ENCODE measurements at regions not wholly inside any gene's neighbourhood (a gene's known extent, or its start where the extent isn't known, plus 50 kb on each side); places are given as distances from the start of the nearest gene placed in this dataset.

- no peaks in the 10 kb centered on the region for H4K20me1 ChIP-seq (ENCODE audit: insufficient read depth, poor library complexity, severe bottlenecking)
- no peaks in the 10 kb centered on the region for H3K9me2 ChIP-seq (replicated peaks; ENCODE audit: insufficient read depth)
- H2AFZ ChIP-seq, result no peak overlapping the region
- H3K4me3 ChIP-seq, result no peak overlapping the region
- 70% methylated on average over 2 of the region's 2 CpGs for WGBS (ENCODE audit: low lambda C conversion rate, missing lambda C conversion rate)
- TF ChIP-seq CTCF (IDR thresholded peaks at IDR 0.05; ENCODE audit: poor library complexity) (no peak), EZH2 (IDR thresholded peaks at IDR 0.05; ENCODE audit: borderline replicate concordance) (no peak), EZH2phosphoT487 (IDR thresholded peaks at IDR 0.05; ENCODE audit: low read depth, severe bottlenecking, unreplicated experiment) (no peak)
- no peaks in the 10 kb centered on the region for H3K36me3 ChIP-seq (replicated peaks; ENCODE audit: insufficient read depth, low read depth)
- no peak overlapping the region for H3K4me2 ChIP-seq
- H3K4me1 ChIP-seq (ENCODE audit: insufficient read depth), result peaks cover 4% of the 10 kb centered on the region
- no peak overlapping the region for H3K27ac ChIP-seq
- no peaks in the 10 kb centered on the region for H3K9me3 ChIP-seq (ENCODE audit: low read depth)
- DNase-seq (ENCODE audit: low spot score), result no peak
- H3K27me3 ChIP-seq, result no peaks in the 10 kb centered on the region
- no peaks in the 10 kb centered on the region for H3K79me2 ChIP-seq
Observed at GRCh38 chr11:95570845-95571244, 218.7 kb downstream of the FAM76B start.

GRCh38 chr11:95569207-95569606, 220.4 kb downstream of the FAM76B start:
- Histone ChIP-seq H3K4me1 (ENCODE audit: insufficient read depth) (peaks cover 12% of the 10 kb centered on the region), H3K36me3 (replicated peaks; ENCODE audit: insufficient read depth, low read depth) (no peaks in the 10 kb centered on the region), H3K4me3 (no peak overlapping the region), H3K27ac (no peak overlapping the region), H2AFZ (no peak overlapping the region), H3K79me2 (no peaks in the 10 kb centered on the region), H3K27me3 (no peaks in the 10 kb centered on the region), H3K9me3 (ENCODE audit: low read depth) (no peaks in the 10 kb centered on the region), H3K4me2 (no peak overlapping the region), H3K9me2 (replicated peaks; ENCODE audit: insufficient read depth) (no peaks in the 10 kb centered on the region), H4K20me1 (ENCODE audit: insufficient read depth, poor library complexity, severe bottlenecking) (no peaks in the 10 kb centered on the region)
- TF ChIP-seq EZH2 (IDR thresholded peaks at IDR 0.05; ENCODE audit: borderline replicate concordance) (no peak), EZH2phosphoT487 (IDR thresholded peaks at IDR 0.05; ENCODE audit: low read depth, severe bottlenecking, unreplicated experiment) (no peak), CTCF (IDR thresholded peaks at IDR 0.05; ENCODE audit: poor library complexity) (no peak)
- DNase-seq (ENCODE audit: low spot score), result no peak
- WGBS (ENCODE audit: low lambda C conversion rate, missing lambda C conversion rate), result 89% methylated on average over 2 of the region's 2 CpGs

GRCh38 chr11:95568281-95568680, 221.3 kb downstream of the FAM76B start:
- Histone ChIP-seq H4K20me1 (ENCODE audit: insufficient read depth, poor library complexity, severe bottlenecking) (no peaks in the 10 kb centered on the region), H3K4me1 (ENCODE audit: insufficient read depth) (peaks cover 12% of the 10 kb centered on the region), H3K4me2 (no peak overlapping the region), H3K27me3 (no peaks in the 10 kb centered on the region), H3K4me3 (no peak overlapping the region), H3K79me2 (no peaks in the 10 kb centered on the region), H2AFZ (no peak overlapping the region), H3K9me3 (ENCODE audit: low read depth) (no peaks in the 10 kb centered on the region), H3K27ac (no peak overlapping the region), H3K9me2 (replicated peaks; ENCODE audit: insufficient read depth) (no peaks in the 10 kb centered on the region), H3K36me3 (replicated peaks; ENCODE audit: insufficient read depth, low read depth) (no peaks in the 10 kb centered on the region)
- WGBS (ENCODE audit: low lambda C conversion rate, missing lambda C conversion rate), result 92% methylated on average over 1 of the region's 1 CpG
- DNase-seq (ENCODE audit: low spot score), result no peak
- TF ChIP-seq CTCF (IDR thresholded peaks at IDR 0.05; ENCODE audit: poor library complexity), result no peak
- no peak for TF ChIP-seq EZH2 (IDR thresholded peaks at IDR 0.05; ENCODE audit: borderline replicate concordance)
- TF ChIP-seq EZH2phosphoT487 (IDR thresholded peaks at IDR 0.05; ENCODE audit: low read depth, severe bottlenecking, unreplicated experiment), result no peak

GRCh38 chr11:95567685-95568084, 221.9 kb downstream of the FAM76B start:
- WGBS (ENCODE audit: low lambda C conversion rate, missing lambda C conversion rate), result 85% methylated on average over 1 of the region's 1 CpG
- Histone ChIP-seq H3K9me3 (ENCODE audit: low read depth) (no peaks in the 10 kb centered on the region), H3K27me3 (no peaks in the 10 kb centered on the region), H3K27ac (no peak overlapping the region), H2AFZ (no peak overlapping the region), H3K36me3 (replicated peaks; ENCODE audit: insufficient read depth, low read depth) (no peaks in the 10 kb centered on the region), H3K4me3 (no peak overlapping the region), H3K79me2 (no peaks in the 10 kb centered on the region), H4K20me1 (ENCODE audit: insufficient read depth, poor library complexity, severe bottlenecking) (no peaks in the 10 kb centered on the region), H3K4me2 (no peak overlapping the region), H3K4me1 (ENCODE audit: insufficient read depth) (peaks cover 12% of the 10 kb centered on the region), H3K9me2 (replicated peaks; ENCODE audit: insufficient read depth) (no peaks in the 10 kb centered on the region)
- no peak for DNase-seq (ENCODE audit: low spot score)
- TF ChIP-seq CTCF (IDR thresholded peaks at IDR 0.05; ENCODE audit: poor library complexity) (no peak), EZH2phosphoT487 (IDR thresholded peaks at IDR 0.05; ENCODE audit: low read depth, severe bottlenecking, unreplicated experiment) (no peak), EZH2 (IDR thresholded peaks at IDR 0.05; ENCODE audit: borderline replicate concordance) (no peak)
